Choroid plexus epithelial cell (primary cell): ENCODE measurements at regions not wholly inside any gene's neighbourhood (a gene's known extent, or its start where the extent isn't known, plus 50 kb on each side); places are given as distances from the start of the nearest gene placed in this dataset.

ENCODE experiments used
- DNase-seq: peaks from one replicate; pipeline ENCODE4 v3.0.0-alpha.2; 2010; ENCODE audit warnings: low read depth
- H3K4me3 ChIP-seq: 2 replicates; pipeline ENCODE4 v1.5.1; 2011; ENCODE audit warnings: low read depth, mild to moderate bottlenecking, control low read depth, low read length, moderate library complexity
- TF ChIP-seq, protein P1 (sequence below): conservative IDR thresholded peaks from 2 replicates; pipeline ENCODE4 v1.5.1; 2011; ENCODE audit warnings: low read depth, mild to moderate bottlenecking, control low read depth, inconsistent platforms, low read length, moderate library complexity

DNA sequence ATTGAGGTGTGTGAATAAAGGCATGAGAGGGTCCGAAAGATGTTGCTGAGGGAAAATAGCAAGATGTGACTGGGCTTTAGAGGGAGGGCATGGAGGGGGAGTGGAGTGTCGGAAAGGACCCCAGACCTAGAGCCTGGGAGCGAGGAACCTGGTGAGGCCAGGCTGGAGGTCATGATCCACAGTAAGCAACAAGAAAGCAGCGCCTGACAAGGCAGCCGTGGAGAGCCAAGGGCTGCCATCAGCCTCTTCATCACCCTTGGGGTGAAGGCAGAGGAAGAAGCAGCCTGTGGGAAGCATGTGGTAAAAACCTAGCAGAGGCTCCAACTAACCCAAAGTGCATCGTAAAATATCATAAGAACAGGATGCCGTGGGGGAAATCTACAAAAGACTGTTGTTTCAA lies 162.8 kb upstream of the SOX1 start:
- DNase-seq: no peak
- TF ChIP-seq, protein P1, sequence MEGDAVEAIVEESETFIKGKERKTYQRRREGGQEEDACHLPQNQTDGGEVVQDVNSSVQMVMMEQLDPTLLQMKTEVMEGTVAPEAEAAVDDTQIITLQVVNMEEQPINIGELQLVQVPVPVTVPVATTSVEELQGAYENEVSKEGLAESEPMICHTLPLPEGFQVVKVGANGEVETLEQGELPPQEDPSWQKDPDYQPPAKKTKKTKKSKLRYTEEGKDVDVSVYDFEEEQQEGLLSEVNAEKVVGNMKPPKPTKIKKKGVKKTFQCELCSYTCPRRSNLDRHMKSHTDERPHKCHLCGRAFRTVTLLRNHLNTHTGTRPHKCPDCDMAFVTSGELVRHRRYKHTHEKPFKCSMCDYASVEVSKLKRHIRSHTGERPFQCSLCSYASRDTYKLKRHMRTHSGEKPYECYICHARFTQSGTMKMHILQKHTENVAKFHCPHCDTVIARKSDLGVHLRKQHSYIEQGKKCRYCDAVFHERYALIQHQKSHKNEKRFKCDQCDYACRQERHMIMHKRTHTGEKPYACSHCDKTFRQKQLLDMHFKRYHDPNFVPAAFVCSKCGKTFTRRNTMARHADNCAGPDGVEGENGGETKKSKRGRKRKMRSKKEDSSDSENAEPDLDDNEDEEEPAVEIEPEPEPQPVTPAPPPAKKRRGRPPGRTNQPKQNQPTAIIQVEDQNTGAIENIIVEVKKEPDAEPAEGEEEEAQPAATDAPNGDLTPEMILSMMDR: no peak
- no peak overlapping the region for H3K4me3 ChIP-seq

DNA sequence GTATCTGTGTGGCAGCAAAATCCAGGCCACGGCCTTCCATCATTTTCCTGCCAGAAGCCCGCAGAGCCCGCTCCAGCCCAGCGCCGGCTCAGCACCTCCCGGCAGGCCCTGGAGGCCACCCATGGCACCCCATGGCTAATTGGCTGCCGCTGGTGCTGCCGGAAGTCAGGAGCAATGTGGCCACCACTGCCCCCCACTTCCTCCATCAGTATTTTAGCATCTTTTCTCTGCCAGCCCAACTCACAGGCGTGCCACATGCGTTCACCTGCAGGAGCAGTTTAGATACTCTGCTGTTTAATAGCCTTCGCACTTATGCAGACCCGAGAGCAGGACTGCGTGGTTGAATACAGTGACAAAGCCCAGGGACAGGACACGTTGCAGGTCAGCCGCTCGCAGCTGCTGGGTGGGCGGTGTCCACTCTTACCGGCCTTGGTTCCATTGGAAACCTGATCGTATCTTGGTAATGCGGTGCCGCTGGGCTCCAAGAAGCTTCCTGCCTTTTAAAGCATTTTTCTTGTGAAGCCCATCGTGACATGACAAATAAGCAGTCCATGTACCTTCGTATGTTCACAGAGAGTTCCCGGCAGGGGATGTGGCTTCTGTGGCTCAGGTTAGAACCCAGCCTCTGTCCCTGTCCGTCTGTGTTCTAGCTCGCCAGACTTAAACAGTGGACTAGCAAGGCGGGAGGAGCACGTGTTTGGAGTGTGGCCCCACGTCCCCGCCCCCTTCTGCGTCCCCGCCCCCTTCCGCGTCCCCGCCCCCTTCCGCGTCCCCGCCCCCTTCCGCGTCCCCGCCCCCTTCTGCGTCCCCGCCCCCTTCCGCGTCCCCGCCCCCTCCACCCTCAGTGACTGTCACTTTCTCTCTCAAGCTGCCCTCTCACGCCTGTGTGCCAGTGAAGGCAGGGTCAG lies 162.0 kb upstream of the SOX1 start:
- DNase-seq: no peak
- no peak overlapping the region for H3K4me3 ChIP-seq
- TF ChIP-seq, protein P1: no peak

DNA sequence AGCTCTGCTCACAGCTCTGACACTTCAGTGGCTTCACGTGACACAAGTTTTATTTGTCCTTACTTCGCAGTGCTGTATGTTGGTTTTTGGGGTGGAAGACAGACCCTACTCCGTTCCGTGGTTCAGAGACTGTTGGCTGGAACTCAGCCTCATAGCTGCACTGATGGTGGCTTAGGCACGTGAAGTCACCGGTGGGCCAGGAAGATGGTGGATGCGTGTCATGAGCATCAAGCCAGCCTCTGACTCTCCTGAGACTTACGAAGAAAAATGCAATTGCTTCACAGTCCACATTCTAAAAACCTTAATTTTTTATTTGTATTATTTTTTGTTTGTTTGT lies 161.4 kb upstream of the SOX1 start:
- no peak overlapping the region for H3K4me3 ChIP-seq
- DNase-seq: no peak
- TF ChIP-seq, protein P1: no peak

DNA sequence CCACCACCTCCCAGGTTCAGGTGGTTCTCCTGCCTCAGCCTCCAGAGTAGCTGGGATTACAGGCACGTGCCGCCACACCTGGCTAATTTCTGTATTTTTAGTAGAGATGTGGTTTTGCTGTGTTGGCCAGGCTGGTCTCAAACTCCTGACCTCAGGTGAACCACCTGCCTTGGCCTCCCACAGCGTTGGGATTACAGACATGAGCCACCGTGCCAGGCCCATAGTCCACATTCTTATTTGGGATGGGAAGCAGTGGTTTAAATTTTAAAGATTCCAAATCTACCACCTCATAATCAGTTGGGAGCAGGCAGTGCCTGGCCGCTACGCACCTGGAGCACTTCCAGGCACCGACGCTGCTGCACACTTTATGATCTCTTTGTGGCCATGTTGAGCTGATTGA lies 160.6 kb upstream of the SOX1 start:
- DNase-seq: no peak
- no peak overlapping the region for H3K4me3 ChIP-seq
- TF ChIP-seq, protein P1: no peak

DNA sequence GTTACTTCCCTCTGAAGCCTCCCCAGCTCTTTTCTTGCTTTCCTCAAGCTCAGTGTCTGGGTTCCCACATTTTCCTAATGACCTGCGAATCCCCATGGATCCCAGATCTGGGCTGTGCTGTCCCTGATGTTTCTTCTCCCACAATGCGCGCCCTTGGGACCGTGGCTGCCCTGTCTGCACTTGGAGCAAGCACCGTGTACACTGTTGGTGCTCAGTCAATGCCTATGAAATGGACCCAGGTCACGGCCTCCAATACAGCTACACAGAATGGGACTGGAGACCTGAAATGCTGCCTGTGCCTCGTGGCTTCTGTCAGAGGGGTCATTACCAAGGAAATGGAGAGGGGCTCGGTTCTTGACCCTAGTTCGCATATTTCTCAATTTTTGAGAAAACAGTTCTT lies 160.1 kb upstream of the SOX1 start:
- TF ChIP-seq, protein P1: no peak
- H3K4me3 ChIP-seq: no peak overlapping the region
- no peak for DNase-seq

DNA sequence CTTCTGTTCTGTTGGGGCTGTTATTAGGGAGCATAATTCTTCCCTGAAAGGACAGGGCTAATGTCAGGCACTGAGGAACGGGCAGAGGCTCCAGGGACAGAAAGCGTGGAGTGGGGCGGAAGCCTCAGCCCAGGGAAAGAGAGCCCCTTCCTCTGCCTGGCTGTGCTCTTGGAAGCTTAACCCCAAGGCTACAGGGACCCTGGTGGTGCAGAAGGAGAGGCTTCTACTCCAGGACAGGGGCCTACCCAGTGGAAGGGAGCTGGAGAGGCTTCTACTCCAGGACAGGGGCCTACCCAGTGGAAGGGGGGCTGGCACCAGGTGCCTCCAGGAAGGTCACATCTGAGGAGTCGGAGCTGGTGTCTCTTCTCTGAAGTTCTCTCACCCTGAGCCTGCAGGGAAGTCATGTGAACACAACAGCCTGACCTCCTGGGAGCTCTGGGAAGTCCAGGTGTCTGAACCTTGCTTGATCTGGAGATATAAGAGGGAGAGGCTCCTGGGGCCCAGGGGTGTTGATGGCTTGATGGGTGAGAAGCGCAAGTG lies 159.5 kb upstream of the SOX1 start:
- no peak overlapping the region for H3K4me3 ChIP-seq
- TF ChIP-seq, protein P1: no peak
- no peak for DNase-seq

DNA sequence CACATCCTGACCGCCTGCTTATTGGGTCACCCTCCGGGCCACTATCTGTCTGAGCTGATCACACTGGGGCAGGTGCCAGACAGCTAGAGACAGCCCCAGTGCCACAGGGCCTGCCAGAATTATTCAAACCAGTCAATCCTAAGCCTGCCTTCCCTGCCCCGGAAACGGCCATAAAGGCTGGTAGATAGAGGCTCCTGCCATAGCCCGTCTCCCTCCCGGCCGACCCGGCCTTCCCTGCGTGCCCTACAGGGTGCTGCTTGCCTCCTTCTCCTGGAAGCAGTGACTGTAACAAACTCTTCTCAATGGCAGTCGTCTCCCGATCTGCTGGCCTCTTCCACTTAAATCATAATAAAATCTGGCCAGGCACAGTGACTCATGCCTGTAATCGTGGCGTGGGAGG lies 158.6 kb upstream of the SOX1 start:
- no peak overlapping the region for H3K4me3 ChIP-seq
- no peak for DNase-seq
- TF ChIP-seq, protein P1: no peak
